Occipital lobe (tissue), 1 donor: ENCODE measurements at regions not wholly inside any gene's neighbourhood (a gene's known extent, or its start where the extent isn't known, plus 50 kb on each side); places are given as distances from the start of the nearest gene placed in this dataset.

Experiments
- DNase-seq: peaks from one replicate; lab custom pipeline; 2025; lab: John Stamatoyannopoulos, UW

DNA sequence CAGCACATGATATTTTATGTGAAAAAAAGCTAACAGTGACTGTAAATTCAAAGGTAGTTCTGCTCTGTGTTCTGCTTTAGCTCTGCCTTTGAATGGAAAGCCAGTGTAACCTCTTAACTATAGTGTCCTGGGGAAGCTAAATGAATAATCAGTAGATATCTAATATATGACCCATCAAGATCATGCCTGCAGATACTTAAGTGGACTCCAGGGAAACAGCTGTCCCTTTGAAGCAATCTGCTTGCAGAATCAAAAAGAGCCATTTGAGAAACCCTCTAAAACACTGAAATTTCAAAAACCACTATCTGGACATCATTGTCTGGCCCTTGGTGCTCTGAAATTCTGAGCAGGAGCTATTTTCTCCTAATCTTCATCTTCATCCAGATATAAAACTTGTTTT lies 104.2 kb upstream of the ADGRL4 start:
- DNase-seq, result no peak

- no peak for DNase-seq
These were observed 102.9 kb upstream of the ADGRL4 start for GRCh38 chr1:79109445-79109844.

GRCh38 chr1:79105500-79105899 lies 99.0 kb upstream of the ADGRL4 start:
- DNase-seq, result no peak

GRCh38 chr1:79104617-79105016 lies 98.1 kb upstream of the ADGRL4 start:
- no peak for DNase-seq

DNA sequence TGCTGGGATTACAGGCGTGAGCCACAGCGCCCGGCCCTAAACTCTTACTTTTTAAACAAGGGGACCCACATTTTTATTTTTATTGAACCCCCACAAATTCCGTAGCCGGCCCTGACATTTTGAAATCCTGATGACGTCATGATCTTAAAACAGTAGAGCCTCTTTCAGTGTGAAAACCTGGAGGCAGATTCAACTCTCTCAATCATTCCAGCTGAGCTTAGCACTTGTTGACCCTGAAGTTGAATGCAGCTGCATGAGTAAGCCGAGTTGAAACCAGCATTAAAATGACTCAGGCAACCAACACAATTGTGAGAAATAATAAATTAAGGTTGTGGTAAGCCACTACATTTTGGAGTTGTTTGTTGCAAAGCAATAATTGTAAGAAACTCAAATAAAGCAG lies 93.9 kb upstream of the ADGRL4 start:
- DNase-seq, result no peak

DNA sequence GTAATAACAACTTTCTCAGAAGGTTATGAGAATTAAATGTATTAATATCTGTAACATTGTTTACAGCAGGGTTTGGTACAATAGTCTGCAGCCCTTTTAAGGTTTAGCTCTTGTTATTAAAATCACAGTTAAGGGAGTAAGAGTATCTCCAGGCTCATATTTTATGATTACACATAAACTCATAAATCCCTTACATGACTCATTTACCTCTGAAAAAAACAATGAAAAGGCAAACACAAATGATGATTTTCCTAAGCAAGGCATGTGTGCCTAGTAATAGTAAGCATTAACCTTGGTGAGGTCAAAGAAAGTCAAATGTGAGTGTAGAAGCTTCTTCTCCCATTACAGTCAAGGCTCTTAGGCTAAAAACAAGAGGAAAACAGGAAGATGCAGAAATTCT lies 84.5 kb upstream of the ADGRL4 start:
- DNase-seq, result no peak

GRCh38 chr1:79089946-79090345 lies 83.4 kb upstream of the ADGRL4 start:
- no peak for DNase-seq

DNA sequence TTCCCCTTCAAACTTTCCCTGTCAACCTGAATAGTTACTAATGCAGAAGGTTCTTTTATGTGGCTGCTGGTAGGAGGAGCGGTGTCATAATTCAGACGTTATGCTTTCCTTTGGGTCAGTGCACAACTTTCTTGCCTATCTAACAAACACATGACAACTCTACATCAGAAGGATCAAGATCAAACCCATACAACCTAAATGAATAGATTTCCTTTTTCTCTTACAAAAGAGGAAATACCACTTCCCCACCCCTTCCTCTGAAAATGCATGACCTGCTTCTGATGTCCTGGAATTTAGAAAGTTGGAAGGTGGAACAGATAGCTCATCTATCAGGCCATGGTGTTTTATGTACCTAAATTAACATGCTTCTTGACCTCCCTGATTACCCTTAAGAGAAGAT lies 75.7 kb upstream of the ADGRL4 start:
- DNase-seq, result no peak

GRCh38 chr1:79079770-79080169 lies 73.2 kb upstream of the ADGRL4 start:
- DNase-seq, result no peak

DNA sequence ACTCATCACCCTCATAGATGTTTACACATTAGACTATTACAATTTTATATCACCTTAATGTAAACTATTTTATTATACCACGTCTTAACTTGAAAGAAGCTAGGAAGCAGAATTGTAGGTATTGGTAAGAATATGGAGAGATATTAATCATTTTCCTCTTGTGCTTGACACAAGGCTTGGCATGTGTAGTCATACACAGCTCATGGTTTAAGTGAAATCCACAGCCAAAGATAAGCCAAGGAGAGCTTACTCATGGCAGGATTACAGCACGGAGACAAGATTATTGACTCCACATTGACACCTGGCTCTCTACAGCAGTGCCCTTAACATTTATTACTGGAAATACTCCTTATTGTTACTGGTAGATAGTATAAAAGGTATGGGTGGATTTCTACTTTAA lies 68.4 kb upstream of the ADGRL4 start:
- DNase-seq, result no peak

GRCh38 chr1:79069828-79070227 lies 63.3 kb upstream of the ADGRL4 start:
- no peak for DNase-seq

DNA sequence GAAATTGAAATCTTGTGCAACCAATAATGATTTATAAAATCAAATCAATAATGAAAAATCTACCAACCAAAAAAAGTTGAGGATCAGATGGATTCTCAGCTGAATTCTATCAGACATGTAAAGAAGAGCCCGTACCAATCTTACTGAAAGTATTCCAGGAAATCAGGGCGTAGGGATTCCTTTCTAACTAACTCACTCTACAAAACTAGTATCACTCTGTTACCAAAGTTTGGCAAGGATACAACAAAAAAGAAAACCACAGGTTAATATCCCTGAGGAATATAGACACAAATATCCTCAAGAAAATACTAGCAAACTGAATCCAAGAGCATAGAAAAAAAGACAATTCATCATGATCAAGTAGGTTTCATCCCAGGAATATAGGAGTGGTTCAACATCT lies 52.8 kb upstream of the ADGRL4 start:
- no peak for DNase-seq
